ENCODE measurements at regions not wholly inside any gene's neighbourhood (a gene's known extent, or its start where the extent isn't known, plus 50 kb on each side); places are given as distances from the start of the nearest gene placed in this dataset.
"Not testable (repeated sequence)": the region's sequence is repeated elsewhere in the genome, so short reads cannot be mapped to it uniquely, and the experiment has no call there.

GRCh38 chr19:34578173-34578572 lies 96.6 kb downstream of the WTIP start:
- DNase-seq (ENCODE audit: low read depth), result no peak
- in situ Hi-C loops (cut with HindIII; ENCODE audit: low pct_unique_long_range_greater_than_20kb, low sequenced_read_pairs), result no loop called here

GRCh38 chr19:34577531-34578101 lies 96.1 kb downstream of the WTIP start:
- no peak for DNase-seq (ENCODE audit: low read depth)
- in situ Hi-C loops (cut with HindIII; ENCODE audit: low pct_unique_long_range_greater_than_20kb, low sequenced_read_pairs), result no loop called here

- in situ Hi-C loops (cut with HindIII; ENCODE audit: low pct_unique_long_range_greater_than_20kb, low sequenced_read_pairs), result no loop called here
- no peak for DNase-seq (ENCODE audit: low read depth)
Measured at GRCh38 chr19:34577056-34577455, 95.5 kb downstream of the WTIP start.

- in situ Hi-C loops (cut with HindIII; ENCODE audit: low pct_unique_long_range_greater_than_20kb, low sequenced_read_pairs), result no loop called here
Measured at GRCh38 chr19:34576292-34576691, 94.7 kb downstream of the WTIP start.

GRCh38 chr19:34575206-34575605 lies 93.6 kb downstream of the WTIP start:
- no peak for DNase-seq (ENCODE audit: low read depth)
- in situ Hi-C loops (cut with HindIII; ENCODE audit: low pct_unique_long_range_greater_than_20kb, low sequenced_read_pairs), result no loop called here

More at GRCh38 chr19:34576292-34576691, 94.7 kb downstream of the WTIP start:
- no peak for DNase-seq (ENCODE audit: low read depth)

GRCh38 chr19:34574704-34575103 lies 93.1 kb downstream of the WTIP start:
- no peak for DNase-seq (ENCODE audit: low read depth)
- in situ Hi-C loops (cut with HindIII; ENCODE audit: low pct_unique_long_range_greater_than_20kb, low sequenced_read_pairs), result no loop called here

GRCh38 chr19:34573226-34573864 lies 91.8 kb downstream of the WTIP start:
- DNase-seq (ENCODE audit: low read depth), result no peak
- in situ Hi-C loops (cut with HindIII; ENCODE audit: low pct_unique_long_range_greater_than_20kb, low sequenced_read_pairs), result no loop called here

GRCh38 chr19:34570140-34570539 lies 88.6 kb downstream of the WTIP start:
- in situ Hi-C loops (cut with HindIII; ENCODE audit: low pct_unique_long_range_greater_than_20kb, low sequenced_read_pairs), result not testable (repeated sequence)
- DNase-seq (ENCODE audit: low read depth), result peak; percentile 30

- in situ Hi-C loops (cut with HindIII; ENCODE audit: low pct_unique_long_range_greater_than_20kb, low sequenced_read_pairs); DNase-seq (ENCODE audit: low read depth): not testable (repeated sequence)
Measured at GRCh38 chr19:34562344-34562743, 80.8 kb downstream of the WTIP start.

Measured in Caki2 (cell line).